ENCODE measurements at regions not wholly inside any gene's neighbourhood (a gene's known extent, or its start where the extent isn't known, plus 50 kb on each side); places are given as distances from the start of the nearest gene placed in this dataset.

- TF ChIP-seq, protein P1, sequence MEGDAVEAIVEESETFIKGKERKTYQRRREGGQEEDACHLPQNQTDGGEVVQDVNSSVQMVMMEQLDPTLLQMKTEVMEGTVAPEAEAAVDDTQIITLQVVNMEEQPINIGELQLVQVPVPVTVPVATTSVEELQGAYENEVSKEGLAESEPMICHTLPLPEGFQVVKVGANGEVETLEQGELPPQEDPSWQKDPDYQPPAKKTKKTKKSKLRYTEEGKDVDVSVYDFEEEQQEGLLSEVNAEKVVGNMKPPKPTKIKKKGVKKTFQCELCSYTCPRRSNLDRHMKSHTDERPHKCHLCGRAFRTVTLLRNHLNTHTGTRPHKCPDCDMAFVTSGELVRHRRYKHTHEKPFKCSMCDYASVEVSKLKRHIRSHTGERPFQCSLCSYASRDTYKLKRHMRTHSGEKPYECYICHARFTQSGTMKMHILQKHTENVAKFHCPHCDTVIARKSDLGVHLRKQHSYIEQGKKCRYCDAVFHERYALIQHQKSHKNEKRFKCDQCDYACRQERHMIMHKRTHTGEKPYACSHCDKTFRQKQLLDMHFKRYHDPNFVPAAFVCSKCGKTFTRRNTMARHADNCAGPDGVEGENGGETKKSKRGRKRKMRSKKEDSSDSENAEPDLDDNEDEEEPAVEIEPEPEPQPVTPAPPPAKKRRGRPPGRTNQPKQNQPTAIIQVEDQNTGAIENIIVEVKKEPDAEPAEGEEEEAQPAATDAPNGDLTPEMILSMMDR (IDR thresholded peaks at IDR 0.05; ENCODE audit: low read length), result no peak
- no peak for TF ChIP-seq EZH2 (optimal IDR thresholded peaks at IDR 0.05; ENCODE audit: low read depth, low read length)
These were observed 77.2 kb upstream of the RNU6-1 start for GRCh38 chr15:67917037-67917436.

Measured in MM.1S (cell line).